ENCODE measurements at regions not wholly inside any gene's neighbourhood (a gene's known extent, or its start where the extent isn't known, plus 50 kb on each side); places are given as distances from the start of the nearest gene placed in this dataset.

GRCh38 chr3:106573605-106574004, 704.8 kb upstream of the CBLB start:
- Histone ChIP-seq H3K9me3 (ENCODE audit: severe bottlenecking) (no peaks in the 10 kb centered on the region), H3K4me3 (ENCODE audit: low read depth, low read length) (no peak overlapping the region), H3K27ac (no peak overlapping the region), H3K27me3 (ENCODE audit: insufficient read depth, low read depth, severe bottlenecking) (no peaks in the 10 kb centered on the region), H3K36me3 (no peaks in the 10 kb centered on the region)
- DNase-seq: no peak
- TF ChIP-seq, protein P1, sequence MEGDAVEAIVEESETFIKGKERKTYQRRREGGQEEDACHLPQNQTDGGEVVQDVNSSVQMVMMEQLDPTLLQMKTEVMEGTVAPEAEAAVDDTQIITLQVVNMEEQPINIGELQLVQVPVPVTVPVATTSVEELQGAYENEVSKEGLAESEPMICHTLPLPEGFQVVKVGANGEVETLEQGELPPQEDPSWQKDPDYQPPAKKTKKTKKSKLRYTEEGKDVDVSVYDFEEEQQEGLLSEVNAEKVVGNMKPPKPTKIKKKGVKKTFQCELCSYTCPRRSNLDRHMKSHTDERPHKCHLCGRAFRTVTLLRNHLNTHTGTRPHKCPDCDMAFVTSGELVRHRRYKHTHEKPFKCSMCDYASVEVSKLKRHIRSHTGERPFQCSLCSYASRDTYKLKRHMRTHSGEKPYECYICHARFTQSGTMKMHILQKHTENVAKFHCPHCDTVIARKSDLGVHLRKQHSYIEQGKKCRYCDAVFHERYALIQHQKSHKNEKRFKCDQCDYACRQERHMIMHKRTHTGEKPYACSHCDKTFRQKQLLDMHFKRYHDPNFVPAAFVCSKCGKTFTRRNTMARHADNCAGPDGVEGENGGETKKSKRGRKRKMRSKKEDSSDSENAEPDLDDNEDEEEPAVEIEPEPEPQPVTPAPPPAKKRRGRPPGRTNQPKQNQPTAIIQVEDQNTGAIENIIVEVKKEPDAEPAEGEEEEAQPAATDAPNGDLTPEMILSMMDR (IDR thresholded peaks at IDR 0.05; ENCODE audit: low read depth, low read length): no peak

- Histone ChIP-seq H3K36me3 (no peaks in the 10 kb centered on the region), H3K27me3 (ENCODE audit: insufficient read depth, low read depth, severe bottlenecking) (no peaks in the 10 kb centered on the region), H3K9me3 (ENCODE audit: severe bottlenecking) (no peaks in the 10 kb centered on the region), H3K4me3 (ENCODE audit: low read depth, low read length) (no peak overlapping the region), H3K27ac (no peak overlapping the region)
- TF ChIP-seq, protein P1 (IDR thresholded peaks at IDR 0.05; ENCODE audit: low read depth, low read length): no peak
- no peak for DNase-seq
These were observed 706.2 kb upstream of the CBLB start for GRCh38 chr3:106575029-106575428.

GRCh38 chr3:106577241-106577640, 708.4 kb upstream of the CBLB start:
- H3K27me3 ChIP-seq (ENCODE audit: insufficient read depth, low read depth, severe bottlenecking): no peaks in the 10 kb centered on the region
- no peak overlapping the region for H3K4me3 ChIP-seq (ENCODE audit: low read depth, low read length)
- TF ChIP-seq, protein P1 (IDR thresholded peaks at IDR 0.05; ENCODE audit: low read depth, low read length): no peak

DNA sequence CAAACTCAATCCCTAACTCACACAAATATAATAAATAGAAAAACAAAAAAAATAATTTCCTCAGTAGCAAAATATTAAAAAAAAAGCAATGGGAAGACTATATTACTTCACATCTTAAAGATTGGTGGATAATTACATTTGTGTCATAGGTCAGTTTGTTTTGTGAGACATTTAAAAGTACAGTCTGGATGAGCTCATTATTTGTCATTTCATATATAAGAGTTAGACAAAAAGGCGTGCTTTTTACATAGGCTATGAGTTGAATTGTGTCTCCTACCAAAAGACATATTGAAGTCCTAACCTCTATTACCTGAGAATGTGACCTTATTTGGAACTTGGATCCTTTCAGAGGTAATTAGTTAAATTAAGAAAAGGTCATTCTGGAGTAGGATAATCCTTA, 710.1 kb upstream of the CBLB start:
- TF ChIP-seq, protein P1 (IDR thresholded peaks at IDR 0.05; ENCODE audit: low read depth, low read length): no peak
- Histone ChIP-seq H3K27me3 (ENCODE audit: insufficient read depth, low read depth, severe bottlenecking) (no peaks in the 10 kb centered on the region), H3K4me3 (ENCODE audit: low read depth, low read length) (no peak overlapping the region), H3K27ac (no peak overlapping the region), H3K9me3 (ENCODE audit: severe bottlenecking) (no peaks in the 10 kb centered on the region), H3K36me3 (no peaks in the 10 kb centered on the region)
- no peak for DNase-seq

More at GRCh38 chr3:106577241-106577640, 708.4 kb upstream of the CBLB start:
- no peak for DNase-seq
- Histone ChIP-seq H3K27ac (no peak overlapping the region), H3K9me3 (ENCODE audit: severe bottlenecking) (no peaks in the 10 kb centered on the region), H3K36me3 (no peaks in the 10 kb centered on the region)

DNA sequence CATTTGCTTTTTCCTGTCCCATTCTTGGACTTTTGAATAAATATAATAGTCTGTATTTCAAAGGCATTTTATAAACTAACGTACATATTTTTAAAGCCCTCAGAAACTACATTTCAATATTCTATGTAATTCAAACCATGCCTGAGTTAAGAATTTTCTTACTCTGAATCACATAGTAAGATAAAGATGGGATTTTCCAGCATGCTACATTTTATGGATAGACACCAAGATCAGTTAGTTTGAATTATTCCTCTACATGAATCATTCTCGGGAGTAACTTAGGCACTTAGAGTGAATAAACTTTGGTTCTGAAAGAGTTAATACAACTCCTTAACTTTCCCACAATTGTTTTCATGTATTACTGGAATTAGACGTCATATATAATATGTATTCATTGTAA, 713.3 kb upstream of the CBLB start:
- H3K36me3 ChIP-seq: no peaks in the 10 kb centered on the region
- TF ChIP-seq, protein P1 (IDR thresholded peaks at IDR 0.05; ENCODE audit: low read depth, low read length): no peak
- DNase-seq: no peak
- no peaks in the 10 kb centered on the region for H3K27me3 ChIP-seq (ENCODE audit: insufficient read depth, low read depth, severe bottlenecking)
- H3K4me3 ChIP-seq (ENCODE audit: low read depth, low read length): no peak overlapping the region
- no peaks in the 10 kb centered on the region for H3K9me3 ChIP-seq (ENCODE audit: severe bottlenecking)
- no peak overlapping the region for H3K27ac ChIP-seq

DNA sequence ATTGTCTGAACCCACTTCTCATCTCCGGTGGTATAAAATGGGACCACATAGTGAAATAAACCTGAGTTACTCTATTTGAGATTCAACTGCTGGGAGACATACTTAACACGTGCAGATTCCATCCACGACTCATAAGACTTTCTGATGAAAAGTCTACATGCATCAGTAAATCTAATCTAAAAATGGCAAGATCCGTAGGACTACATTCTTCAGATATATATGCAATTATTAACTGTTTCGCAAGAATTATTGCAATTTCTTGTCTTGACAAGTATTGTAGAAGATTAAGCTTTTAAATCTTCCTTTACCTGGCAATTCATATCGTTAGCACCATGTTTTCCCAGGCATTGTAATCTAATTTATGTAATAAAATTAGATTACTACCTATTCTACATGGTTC, 718.7 kb upstream of the CBLB start:
- TF ChIP-seq, protein P1 (IDR thresholded peaks at IDR 0.05; ENCODE audit: low read depth, low read length): no peak
- H3K9me3 ChIP-seq (ENCODE audit: severe bottlenecking): no peaks in the 10 kb centered on the region
- no peaks in the 10 kb centered on the region for H3K27me3 ChIP-seq (ENCODE audit: insufficient read depth, low read depth, severe bottlenecking)
- no peaks in the 10 kb centered on the region for H3K36me3 ChIP-seq
- no peak overlapping the region for H3K27ac ChIP-seq
- no peak overlapping the region for H3K4me3 ChIP-seq (ENCODE audit: low read depth, low read length)
- DNase-seq: no peak
